ENCODE measurements at regions not wholly inside any gene's neighbourhood (a gene's known extent, or its start where the extent isn't known, plus 50 kb on each side); places are given as distances from the start of the nearest gene placed in this dataset.

- Histone ChIP-seq H3K27ac (no peak overlapping the region), H3K27me3 (no peaks in the 10 kb centered on the region), H3K9me3 (ENCODE audit: low read depth) (no peaks in the 10 kb centered on the region), H3K36me3 (no peaks in the 10 kb centered on the region), H3K4me1 (ENCODE audit: low read depth) (no peaks in the 10 kb centered on the region), H3K4me3 (no peak overlapping the region)
- TF ChIP-seq CTCF (IDR thresholded peaks at IDR 0.05; ENCODE audit: low read depth, low read length): no peak
- no peak for DNase-seq (ENCODE audit: low read depth in 1 of 2, low spot score in 1 of 2)
Observed at GRCh38 chr16:79750311-79750710, 149.8 kb upstream of the MAF start.

GRCh38 chr16:79748629-79749028 is 148.1 kb upstream of the MAF start:
- no peaks in the 10 kb centered on the region for H3K9me3 ChIP-seq (ENCODE audit: low read depth)
- no peaks in the 10 kb centered on the region for H3K4me1 ChIP-seq (ENCODE audit: low read depth)
- no peak for TF ChIP-seq CTCF (IDR thresholded peaks at IDR 0.05; ENCODE audit: low read depth, low read length)
- H3K4me3 ChIP-seq: no peak overlapping the region
- no peak for DNase-seq (ENCODE audit: low read depth in 1 of 2, low spot score in 1 of 2)
- no peaks in the 10 kb centered on the region for H3K27me3 ChIP-seq
- H3K36me3 ChIP-seq: no peaks in the 10 kb centered on the region
- H3K27ac ChIP-seq: no peak overlapping the region

- no peak for TF ChIP-seq CTCF (IDR thresholded peaks at IDR 0.05; ENCODE audit: low read depth, low read length)
- Histone ChIP-seq H3K9me3 (ENCODE audit: low read depth) (no peaks in the 10 kb centered on the region), H3K36me3 (no peaks in the 10 kb centered on the region), H3K27me3 (no peaks in the 10 kb centered on the region), H3K4me3 (no peak overlapping the region), H3K27ac (no peak overlapping the region), H3K4me1 (ENCODE audit: low read depth) (no peaks in the 10 kb centered on the region)
- DNase-seq (ENCODE audit: low read depth in 1 of 2, low spot score in 1 of 2): no peak
Observed at GRCh38 chr16:79747688-79748087, 147.2 kb upstream of the MAF start.

- Histone ChIP-seq H3K4me1 (ENCODE audit: low read depth) (no peaks in the 10 kb centered on the region), H3K9me3 (ENCODE audit: low read depth) (no peaks in the 10 kb centered on the region), H3K4me3 (no peak overlapping the region), H3K27me3 (no peaks in the 10 kb centered on the region), H3K27ac (no peak overlapping the region), H3K36me3 (no peaks in the 10 kb centered on the region)
- DNase-seq (ENCODE audit: low read depth in 1 of 2, low spot score in 1 of 2): no peak
- TF ChIP-seq CTCF (IDR thresholded peaks at IDR 0.05; ENCODE audit: low read depth, low read length): no peak
Observed at GRCh38 chr16:79740252-79740651, 139.7 kb upstream of the MAF start.

- TF ChIP-seq CTCF (IDR thresholded peaks at IDR 0.05; ENCODE audit: low read depth, low read length): no peak
- no peak for DNase-seq (ENCODE audit: low read depth in 1 of 2, low spot score in 1 of 2)
- no peaks in the 10 kb centered on the region for H3K9me3 ChIP-seq (ENCODE audit: low read depth)
- H3K27ac ChIP-seq: no peak overlapping the region
- no peaks in the 10 kb centered on the region for H3K36me3 ChIP-seq
- no peak overlapping the region for H3K4me3 ChIP-seq
- no peaks in the 10 kb centered on the region for H3K27me3 ChIP-seq
- no peaks in the 10 kb centered on the region for H3K4me1 ChIP-seq (ENCODE audit: low read depth)
Observed at GRCh38 chr16:79735271-79735670, 134.7 kb upstream of the MAF start.

- no peak for TF ChIP-seq CTCF (IDR thresholded peaks at IDR 0.05; ENCODE audit: low read depth, low read length)
- DNase-seq (ENCODE audit: low read depth in 1 of 2, low spot score in 1 of 2): no peak
- H3K27me3 ChIP-seq: no peaks in the 10 kb centered on the region
- no peaks in the 10 kb centered on the region for H3K36me3 ChIP-seq
- H3K4me3 ChIP-seq: no peak overlapping the region
- no peaks in the 10 kb centered on the region for H3K9me3 ChIP-seq (ENCODE audit: low read depth)
- H3K4me1 ChIP-seq (ENCODE audit: low read depth): no peaks in the 10 kb centered on the region
- H3K27ac ChIP-seq: no peak overlapping the region
Observed at GRCh38 chr16:79734721-79735120, 134.2 kb upstream of the MAF start.
